Keratinocyte (primary cell): ENCODE measurements at regions not wholly inside any gene's neighbourhood (a gene's known extent, or its start where the extent isn't known, plus 50 kb on each side); places are given as distances from the start of the nearest gene placed in this dataset.

Experiments used
- EZH2 ChIP-seq: IDR thresholded peaks from one replicate; pipeline ENCODE4 v1.6.1; 2012; ENCODE audit warnings: inconsistent platforms, mild to moderate bottlenecking, low read length, moderate library complexity
- TF ChIP-seq, protein P1 (sequence below), 3 experiments: IDR thresholded peaks in 1 of 3; conservative IDR thresholded peaks in 1 of 3; optimal IDR thresholded peaks in 1 of 3; 2 replicates in 2 of 3; 3 replicates in 1 of 3; pipeline versions ENCODE3 to v1.5.1; 2011; ENCODE audit warnings: low read length in 3 of 3, mild to moderate bottlenecking in 3 of 3, moderate library complexity in 2 of 3, control low read depth in 1 of 3, inconsistent platforms in 1 of 3; ENCODE audit not compliant: insufficient read depth in 2 of 3; ENCODE audit errors: extremely low read depth in 1 of 3

DNA sequence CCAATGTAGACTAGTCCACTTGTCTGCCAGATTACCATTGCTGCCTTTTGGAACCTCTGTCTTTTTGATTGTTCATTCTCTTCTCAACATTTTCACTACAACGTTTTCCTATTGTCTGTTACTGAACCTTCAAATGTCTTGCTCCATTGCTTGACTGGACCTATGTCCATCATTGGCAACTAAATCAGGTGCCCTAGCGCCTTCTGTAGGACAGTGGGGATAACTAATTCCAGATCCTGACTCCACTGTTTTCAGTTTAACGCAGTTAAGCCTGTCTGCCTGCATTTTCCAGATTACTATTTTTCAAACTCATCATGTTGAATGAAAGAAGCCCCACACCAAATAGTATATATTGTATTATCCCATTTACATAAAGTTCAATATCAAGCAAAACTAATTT, 433.6 kb downstream of the RNF144B start:
- TF ChIP-seq, protein P1, sequence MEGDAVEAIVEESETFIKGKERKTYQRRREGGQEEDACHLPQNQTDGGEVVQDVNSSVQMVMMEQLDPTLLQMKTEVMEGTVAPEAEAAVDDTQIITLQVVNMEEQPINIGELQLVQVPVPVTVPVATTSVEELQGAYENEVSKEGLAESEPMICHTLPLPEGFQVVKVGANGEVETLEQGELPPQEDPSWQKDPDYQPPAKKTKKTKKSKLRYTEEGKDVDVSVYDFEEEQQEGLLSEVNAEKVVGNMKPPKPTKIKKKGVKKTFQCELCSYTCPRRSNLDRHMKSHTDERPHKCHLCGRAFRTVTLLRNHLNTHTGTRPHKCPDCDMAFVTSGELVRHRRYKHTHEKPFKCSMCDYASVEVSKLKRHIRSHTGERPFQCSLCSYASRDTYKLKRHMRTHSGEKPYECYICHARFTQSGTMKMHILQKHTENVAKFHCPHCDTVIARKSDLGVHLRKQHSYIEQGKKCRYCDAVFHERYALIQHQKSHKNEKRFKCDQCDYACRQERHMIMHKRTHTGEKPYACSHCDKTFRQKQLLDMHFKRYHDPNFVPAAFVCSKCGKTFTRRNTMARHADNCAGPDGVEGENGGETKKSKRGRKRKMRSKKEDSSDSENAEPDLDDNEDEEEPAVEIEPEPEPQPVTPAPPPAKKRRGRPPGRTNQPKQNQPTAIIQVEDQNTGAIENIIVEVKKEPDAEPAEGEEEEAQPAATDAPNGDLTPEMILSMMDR (optimal IDR thresholded peaks at IDR 0.05 in 1 of 3, IDR thresholded peaks at IDR 0.05 in 1 of 3, conservative IDR thresholded peaks at IDR 0.05 in 1 of 3; ENCODE audit: extremely low read depth in 1 of 3, insufficient read depth in 2 of 3, low read length in 3 of 3), result no peak
- TF ChIP-seq EZH2, result no peak
